MCF 10A (cell line): ENCODE measurements at regions not wholly inside any gene's neighbourhood (a gene's known extent, or its start where the extent isn't known, plus 50 kb on each side); places are given as distances from the start of the nearest gene placed in this dataset.

Experiments used
- BruUV-seq: library from RNA; stranded (reverse); fragments of 400-500 nt; replicated peaks from 2 replicates; lab custom pipeline; 2021; lab: Mats Ljungman, UMichigan
- CTCF ChIA-PET: fragments of 300-600 bp; sonication (Branson Sonifier 250); formaldehyde crosslinking; extraction: SDS; loops from one replicate; lab custom pipeline; 2021; ENCODE audit warnings: antibody characterized with exemption, inconsistent platforms; lab: Yijun Ruan, JAX
- POLR2A ChIA-PET: fragments of 300-600, 350-650 bp; sonication (Branson Sonifier 250); formaldehyde crosslinking; extraction: SDS; loops from one replicate; lab custom pipeline; 2020; ENCODE audit warnings: antibody characterized with exemption, inconsistent platforms; lab: Yijun Ruan, JAX
- DNase-seq: peaks from one replicate; pipeline ENCODE4 v3.0.0-alpha.2; 2018; ENCODE audit not compliant: unreplicated experiment
- H3K27ac Mint-ChIP-seq: one replicate; pipeline ENCODE4 v1.8.0; 2022; ENCODE audit warnings: mild to moderate bottlenecking, low read depth, mixed read lengths; ENCODE audit not compliant: unreplicated experiment
- H3K27me3 Mint-ChIP-seq: one replicate; pipeline ENCODE4 v1.8.0; 2022; ENCODE audit warnings: mixed read lengths; ENCODE audit not compliant: insufficient read depth, unreplicated experiment
- H3K36me3 Mint-ChIP-seq: one replicate; pipeline ENCODE4 v1.8.0; 2022; ENCODE audit warnings: mild to moderate bottlenecking, moderate library complexity, mixed read lengths; ENCODE audit not compliant: insufficient read depth, unreplicated experiment
- H3K4me1 Mint-ChIP-seq: one replicate; pipeline ENCODE4 v1.8.0; 2022; ENCODE audit warnings: mixed read lengths; ENCODE audit not compliant: insufficient read depth, unreplicated experiment
- H3K4me3 Mint-ChIP-seq: one replicate; pipeline ENCODE4 v1.8.0; 2022; ENCODE audit warnings: mild to moderate bottlenecking, moderate library complexity, mixed read lengths; ENCODE audit not compliant: unreplicated experiment
- H3K9me3 Mint-ChIP-seq: one replicate; pipeline ENCODE4 v1.8.0; 2022; ENCODE audit warnings: mixed read lengths; ENCODE audit not compliant: unreplicated experiment
- intact Hi-C: fragments of 100-400 bp; cut with micrococcal nuclease; formaldehyde crosslinking; loops from 2 replicates; pipeline ENCODE4 v1.14.1; 2022
- TF ChIP-seq, protein P1 (sequence below): fragments of 200-600 bp; IDR thresholded peaks from one replicate; pipeline ENCODE4 v1.8.0; 2022; ENCODE audit warnings: antibody characterized with exemption, mild to moderate bottlenecking; ENCODE audit not compliant: unreplicated experiment

DNA sequence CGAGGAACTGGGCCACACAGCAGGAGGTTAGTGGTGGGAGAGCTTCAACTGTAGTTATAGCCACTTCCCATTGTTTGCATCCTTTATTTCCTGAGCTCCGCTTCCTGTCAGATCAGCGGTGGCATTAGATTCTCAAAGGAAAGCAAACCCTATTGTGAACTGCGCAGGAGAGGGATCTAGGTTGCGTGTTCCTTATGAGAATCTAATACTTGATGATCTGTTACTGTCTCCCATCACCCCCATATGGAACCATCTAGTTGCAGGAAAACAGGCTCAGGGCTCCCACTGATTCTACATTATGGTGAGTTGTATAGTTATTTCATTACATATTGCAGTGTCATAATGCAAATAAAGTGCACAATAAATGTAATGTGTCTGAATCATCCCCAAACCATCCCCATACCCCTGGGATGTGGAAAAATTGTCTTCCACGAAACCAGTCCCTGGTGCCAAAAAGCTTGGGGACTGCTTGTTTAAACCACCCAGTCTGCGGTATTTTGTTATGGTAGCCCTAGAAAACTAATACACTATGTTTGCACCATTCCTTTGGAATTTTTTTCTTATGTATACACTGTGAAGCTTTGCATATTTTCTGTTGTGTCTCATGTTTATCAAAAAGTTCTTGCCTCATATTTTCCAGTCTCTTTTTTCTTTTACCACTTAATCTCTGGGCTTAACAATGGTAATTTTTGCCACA lies 136.6 kb upstream of the IVNS1ABP start:
- no peaks in the 10 kb centered on the region for H3K27me3 Mint-ChIP-seq
- H3K4me1 Mint-ChIP-seq: no peaks in the 10 kb centered on the region
- H3K27ac Mint-ChIP-seq: no peak overlapping the region
- intact Hi-C loops: no loop called here
- DNase-seq: peak; percentile 51
- no TSS peak for BruUV-seq
- no peaks in the 10 kb centered on the region for H3K9me3 Mint-ChIP-seq
- H3K4me3 Mint-ChIP-seq: no peak overlapping the region
- CTCF ChIA-PET: interaction anchor here (0.7 kb wide), 1 partner anchor 36 kb away, joined by 3 read pairs; no protein-coding TSS in a partner anchor
- POLR2A ChIA-PET: interaction anchor here (0.8 kb wide), 1 partner anchor 24 kb away, joined by 4 read pairs; no protein-coding TSS in a partner anchor
- no peaks in the 10 kb centered on the region for H3K36me3 Mint-ChIP-seq
- TF ChIP-seq, protein P1, sequence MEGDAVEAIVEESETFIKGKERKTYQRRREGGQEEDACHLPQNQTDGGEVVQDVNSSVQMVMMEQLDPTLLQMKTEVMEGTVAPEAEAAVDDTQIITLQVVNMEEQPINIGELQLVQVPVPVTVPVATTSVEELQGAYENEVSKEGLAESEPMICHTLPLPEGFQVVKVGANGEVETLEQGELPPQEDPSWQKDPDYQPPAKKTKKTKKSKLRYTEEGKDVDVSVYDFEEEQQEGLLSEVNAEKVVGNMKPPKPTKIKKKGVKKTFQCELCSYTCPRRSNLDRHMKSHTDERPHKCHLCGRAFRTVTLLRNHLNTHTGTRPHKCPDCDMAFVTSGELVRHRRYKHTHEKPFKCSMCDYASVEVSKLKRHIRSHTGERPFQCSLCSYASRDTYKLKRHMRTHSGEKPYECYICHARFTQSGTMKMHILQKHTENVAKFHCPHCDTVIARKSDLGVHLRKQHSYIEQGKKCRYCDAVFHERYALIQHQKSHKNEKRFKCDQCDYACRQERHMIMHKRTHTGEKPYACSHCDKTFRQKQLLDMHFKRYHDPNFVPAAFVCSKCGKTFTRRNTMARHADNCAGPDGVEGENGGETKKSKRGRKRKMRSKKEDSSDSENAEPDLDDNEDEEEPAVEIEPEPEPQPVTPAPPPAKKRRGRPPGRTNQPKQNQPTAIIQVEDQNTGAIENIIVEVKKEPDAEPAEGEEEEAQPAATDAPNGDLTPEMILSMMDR: no peak

DNA sequence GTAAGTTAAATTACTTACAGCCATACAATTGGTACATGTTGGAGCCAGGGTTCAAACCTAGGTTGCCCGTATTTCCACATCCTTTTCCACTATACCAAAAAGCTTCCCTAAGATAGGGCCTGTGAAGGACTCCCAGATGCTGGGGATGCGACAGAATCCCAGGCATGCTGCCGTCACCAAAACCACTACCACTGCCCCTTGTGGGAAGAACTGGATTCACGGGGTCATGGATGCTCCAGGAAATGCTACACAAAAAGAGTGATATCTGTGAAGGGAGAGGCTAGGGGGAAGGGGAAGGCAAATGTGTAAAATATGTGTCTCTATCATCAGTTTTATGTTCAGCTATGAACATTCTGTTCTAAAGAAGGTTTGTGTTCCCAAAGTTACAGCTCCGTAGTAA lies 133.9 kb upstream of the IVNS1ABP start:
- DNase-seq: no peak
- H3K4me1 Mint-ChIP-seq: no peaks in the 10 kb centered on the region
- POLR2A ChIA-PET: interaction anchor here (0.9 to 1.5 kb wide), 2 partner anchors 8 to 42 kb away, joined by 4 to 5 read pairs; no protein-coding TSS in a partner anchor
- H3K27me3 Mint-ChIP-seq: no peaks in the 10 kb centered on the region
- BruUV-seq: no TSS peak
- intact Hi-C loops: no loop called here
- no peak overlapping the region for H3K27ac Mint-ChIP-seq
- H3K4me3 Mint-ChIP-seq: no peak overlapping the region
- H3K36me3 Mint-ChIP-seq: no peaks in the 10 kb centered on the region
- CTCF ChIA-PET: interaction anchor here (0.6 to 1.0 kb wide), 5 partner anchors 11 to 85 kb away, joined by 3 to 5 read pairs (median 3); no protein-coding TSS in a partner anchor
- H3K9me3 Mint-ChIP-seq: no peaks in the 10 kb centered on the region
- TF ChIP-seq, protein P1: no peak

DNA sequence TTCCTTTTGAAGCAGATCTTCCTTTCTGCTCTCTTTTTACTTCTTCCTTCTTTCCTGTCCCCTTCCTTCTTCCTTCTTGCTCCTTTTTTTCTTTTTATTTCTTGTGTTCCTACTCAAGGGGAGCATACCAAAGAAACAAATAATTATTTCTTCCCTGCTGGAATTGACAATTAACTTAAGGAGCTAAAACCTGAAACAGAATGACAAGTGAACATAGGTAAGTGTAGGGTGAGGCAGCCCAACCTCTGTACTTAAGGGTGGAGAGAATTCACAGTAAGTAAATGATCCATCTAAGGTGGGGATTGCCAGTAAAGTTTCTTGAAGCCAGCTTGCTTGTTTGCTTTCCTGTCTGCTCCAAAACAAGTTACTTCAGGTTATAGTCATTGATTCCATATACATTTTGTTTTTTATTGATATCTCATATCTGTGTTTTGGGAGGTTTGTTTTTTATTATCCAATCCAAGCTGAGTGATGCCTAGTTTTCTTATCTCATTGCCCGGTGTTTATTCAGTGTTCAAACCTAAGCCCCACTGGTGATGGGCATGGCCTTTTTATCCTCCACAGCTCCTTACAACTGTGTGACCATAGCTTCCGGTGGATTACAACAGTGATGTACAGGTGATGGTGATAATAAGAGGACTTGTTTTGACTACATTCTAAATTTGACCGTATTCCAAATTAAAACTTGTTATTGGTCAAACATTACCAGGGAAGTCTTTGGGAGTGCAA lies 133.2 kb upstream of the IVNS1ABP start:
- Mint-ChIP-seq H3K4me3 (no peak overlapping the region), H3K4me1 (no peaks in the 10 kb centered on the region), H3K9me3 (no peaks in the 10 kb centered on the region), H3K27ac (no peak overlapping the region), H3K36me3 (no peaks in the 10 kb centered on the region), H3K27me3 (no peaks in the 10 kb centered on the region)
- intact Hi-C loops: no loop called here
- DNase-seq: no peak
- ChIA-PET POLR2A (interaction anchor here (0.8 to 2.4 kb wide), 5 partner anchors 8 to 43 kb away, joined by 3 to 7 read pairs (median 4); no protein-coding TSS in a partner anchor), CTCF (interaction anchor here (0.6 to 1.0 kb wide), 5 partner anchors 10 to 48 kb away, joined by 3 to 5 read pairs (median 3); no protein-coding TSS in a partner anchor)
- TF ChIP-seq, protein P1: no peak
- BruUV-seq: no TSS peak
